Ovary (tissue), 7 donors: ENCODE measurements at regions not wholly inside any gene's neighbourhood (a gene's known extent, or its start where the extent isn't known, plus 50 kb on each side); places are given as distances from the start of the nearest gene placed in this dataset.

Experiments used
- DNase-seq, 5 donors: peaks; one replicate each; pipeline ENCODE4 v3.0.0-alpha.2; 2019 to 2020
- H3K27ac ChIP-seq, 2 donors: fragments of 200-600 bp; one replicate each; pipeline versions ENCODE4 v1.5.1 to v1.8.0; 2019 to 2022
- H3K27me3 ChIP-seq: fragments of 200-600 bp; one replicate; pipeline ENCODE4 v1.8.0; 2022
- H3K36me3 ChIP-seq: fragments of 200-600 bp; sonication (generic); one replicate; pipeline ENCODE4 v1.5.1; 2019
- H3K4me1 ChIP-seq: one replicate; pipeline ENCODE4 v1.8.1; 2013; ENCODE audit warnings: mild to moderate bottlenecking, moderate library complexity; ENCODE audit not compliant: insufficient read depth
- H3K4me3 ChIP-seq: fragments of 200-600 bp; sonication (generic); one replicate; pipeline ENCODE4 v1.5.1; 2017
- H3K9me3 ChIP-seq, 2 donors: fragments of 200-600 bp in 1 of 2; sonication (generic) in 1 of 2; one replicate each; pipeline versions ENCODE4 v1.5.1 to v1.8.1; 2013 to 2019; ENCODE audit warnings: mild to moderate bottlenecking in 1 of 2, moderate library complexity in 1 of 2
- CTCF ChIP-seq, 3 donors: fragments of 450-650 bp in 2 of 3; fragments of 200-600 bp in 1 of 3; IDR thresholded peaks; one replicate each; pipeline versions ENCODE4 v1.5.1 to v1.8.0; 2016 to 2022; ENCODE audit warnings: antibody characterized with exemption in 3 of 3, mild to moderate bottlenecking in 1 of 3
- EP300 ChIP-seq: sonication (generic); formaldehyde crosslinking; IDR thresholded peaks from one replicate; pipeline ENCODE4 v1.6.1; 2017; ENCODE audit warnings: antibody characterized with exemption
- POLR2A ChIP-seq: fragments of 450-650 bp; IDR thresholded peaks from one replicate; pipeline ENCODE4 v1.6.1; 2017; ENCODE audit warnings: antibody characterized with exemption, mild to moderate bottlenecking, moderate library complexity
- WGBS, 3 donors: extraction: QIAGEN DNeasy Blood & Tissue Kit in 1 of 3; methylation state at CpG; one replicate each; pipeline versions ENCODE4 v1.1.5 to v1.1.7; 2013 to 2017; 5-methylcytosine and 5-hydroxymethylcytosine counted together
- intact Hi-C, 4 donors: fragments of 100-400 bp; cut with DNase I; formaldehyde crosslinking; loops; one replicate each; pipeline versions ENCODE4 v1.11.0 to v1.15.1; 2022 to 2023
- donor health status: DM: no; HTN: no; CAD: no; lungs with moderate emphysema.
- donor health status: DM: no; HTN: no; CAD: no.
- donor health status: Bipolar disorder and iron deficiency.
- donor health status: DM: no; HTN: no; CAD: no.
- donor health status: DM: yes; HTN: yes; CAD: no.

DNA sequence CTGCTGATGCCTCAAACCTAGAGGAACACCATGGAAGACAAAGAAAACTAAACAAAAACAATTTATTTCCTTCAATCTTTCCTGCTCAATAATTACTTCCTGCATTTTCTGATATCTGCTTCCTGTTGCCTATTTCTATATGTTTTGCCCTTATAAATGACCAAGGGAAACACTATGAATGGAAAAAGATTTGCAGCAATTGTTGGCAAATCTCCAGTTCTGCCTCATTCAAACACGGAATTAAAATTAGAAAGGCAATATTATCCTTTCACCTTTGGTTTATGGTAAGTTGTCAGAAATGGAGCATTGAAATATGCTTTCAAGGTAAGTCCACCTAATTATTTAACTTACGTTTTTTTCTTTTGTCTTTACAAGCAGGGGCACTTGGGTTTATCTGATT lies 552.2 kb upstream of the ANKRD30A start:
- Histone ChIP-seq H3K4me3 (no peak overlapping the region), H3K4me1 (no peaks in the 10 kb centered on the region), H3K36me3 (no peaks in the 10 kb centered on the region), H3K27ac (no peak overlapping the region), H3K27me3 (no peaks in the 10 kb centered on the region), H3K9me3 (no peaks in the 10 kb centered on the region)
- intact Hi-C loops, result no loop called here
- DNase-seq, result no peak
- WGBS, 3 donors, result 40 to 48% (median 42%) methylated on average over 2 of the region's 2 CpGs
- no peak for TF ChIP-seq EP300
- TF ChIP-seq CTCF (IDR thresholded peaks at IDR 0.05), result no peak
- no peak for TF ChIP-seq POLR2A

- no peaks in the 10 kb centered on the region for H3K27me3 ChIP-seq
- TF ChIP-seq POLR2A (no peak), EP300 (no peak), CTCF (IDR thresholded peaks at IDR 0.05) (no peak)
- 67 to 70% (median 70%) methylated on average over 4 of the region's 4 CpGs for WGBS, 3 donors
- H3K9me3 ChIP-seq, result no peaks in the 10 kb centered on the region
- intact Hi-C loops, result no loop called here
- DNase-seq, result no peak
- H3K4me3 ChIP-seq, result no peak overlapping the region
- no peaks in the 10 kb centered on the region for H3K36me3 ChIP-seq
- no peak overlapping the region for H3K27ac ChIP-seq
- no peaks in the 10 kb centered on the region for H3K4me1 ChIP-seq
These were observed 561.0 kb upstream of the ANKRD30A start for GRCh38 chr10:36564433-36564832.

GRCh38 chr10:36559412-36560400 lies 565.7 kb upstream of the ANKRD30A start:
- WGBS, 3 donors, result 58 to 64% (median 64%) methylated on average over 8 of the region's 8 CpGs
- H3K36me3 ChIP-seq, result no peaks in the 10 kb centered on the region
- intact Hi-C loops, result no loop called here

GRCh38 chr10:36556468-36556867 lies 568.9 kb upstream of the ANKRD30A start:
- Histone ChIP-seq H3K36me3 (no peaks in the 10 kb centered on the region), H3K4me3 (no peak overlapping the region), H3K27me3 (no peaks in the 10 kb centered on the region), H3K27ac (no peak overlapping the region), H3K4me1 (no peaks in the 10 kb centered on the region), H3K9me3 (no peaks in the 10 kb centered on the region)
- DNase-seq, result no peak
- intact Hi-C loops, result no loop called here
- WGBS, 3 donors, result 4 to 10% (median 6%) methylated on average over 2 of the region's 2 CpGs
- TF ChIP-seq POLR2A (no peak), CTCF (IDR thresholded peaks at IDR 0.05) (no peak), EP300 (no peak)

More at GRCh38 chr10:36559412-36560400, 565.7 kb upstream of the ANKRD30A start:
- Histone ChIP-seq H3K4me1 (no peaks in the 10 kb centered on the region), H3K4me3 (no peak overlapping the region), H3K9me3 (no peaks in the 10 kb centered on the region), H3K27me3 (no peaks in the 10 kb centered on the region), H3K27ac (no peak overlapping the region)
- no peak for TF ChIP-seq CTCF (IDR thresholded peaks at IDR 0.05)
- no peak for TF ChIP-seq EP300
- TF ChIP-seq POLR2A, result no peak
- no peak for DNase-seq
